HepG2 (cell line): ENCODE measurements at regions not wholly inside any gene's neighbourhood (a gene's known extent, or its start where the extent isn't known, plus 50 kb on each side); places are given as distances from the start of the nearest gene placed in this dataset.

Source experiments
- ATAC-seq: fragments of 200-7000 bp; cut with Tn5 transposase; 3 replicates; pipeline ENCODE4 v1.9.1; 2020; ENCODE audit warnings: mild to moderate bottlenecking, moderate library complexity
- BruUV-seq: library from RNA; stranded (reverse); fragments of 400-500 nt; replicated peaks from 2 replicates; lab custom pipeline; 2021; lab: Mats Ljungman, UMichigan
- CTCF ChIA-PET: fragments of 300-600 bp; formaldehyde crosslinking; extraction: SDS; loops from one replicate; lab custom pipeline; 2021; ENCODE audit warnings: low total read pairs, inconsistent platforms, low intra/inter-chr PET ratio; lab: Yijun Ruan, JAX
- POLR2A ChIA-PET: fragments of 350-600 bp; sonication (Branson Sonifier 250); formaldehyde crosslinking; loops from one replicate; lab custom pipeline; 2020; ENCODE audit warnings: antibody characterized with exemption, inconsistent platforms; lab: Yijun Ruan, JAX
- DNase-seq: peaks from one replicate; pipeline ENCODE4 v3.0.0-alpha.2; 2015; ENCODE audit warnings: low spot score
- FAIRE-seq: peaks from 3 replicates; lab custom pipeline; 2011; peaks lifted over from hg19 to GRCh38; lab: Jason Lieb, UNC
- H2AFZ ChIP-seq: one replicate; pipeline ENCODE4 v1.6.1; 2011; ENCODE audit warnings: low read length, inconsistent platforms
- H3K27ac ChIP-seq: fragments of 300-600 bp; 3 replicates; pipeline ENCODE4 v1.8.0; 2011; ENCODE audit warnings: mixed run types, mild to moderate bottlenecking, mixed read lengths, low read length, inconsistent platforms; ENCODE audit not compliant: insufficient read depth; ENCODE audit errors: extremely low read length
- H3K27me3 ChIP-seq, 2 experiments: fragments of 200-600 bp in 1 of 2; 2 replicates in 1 of 2; 3 replicates in 1 of 2; pipeline versions ENCODE4 v1.6.0 to v1.8.0; 2011; ENCODE audit warnings: low read length in 2 of 2, mild to moderate bottlenecking in 2 of 2, moderate library complexity in 2 of 2, inconsistent platforms in 1 of 2; ENCODE audit not compliant: insufficient read depth in 2 of 2, control insufficient read depth in 1 of 2
- H3K36me3 ChIP-seq, 2 experiments: fragments of 200-600 bp in 1 of 2; replicated peaks in 1 of 2; 2 replicates in 1 of 2; 3 replicates in 1 of 2; pipeline versions ENCODE4 v1.5.1 to v1.8.0; 2011; ENCODE audit warnings: low read length in 2 of 2, inconsistent platforms in 1 of 2; ENCODE audit not compliant: insufficient read depth in 2 of 2, control insufficient read depth in 1 of 2
- H3K4me1 ChIP-seq: 2 replicates; pipeline ENCODE4 v1.5.1; 2012; ENCODE audit warnings: low read length, inconsistent platforms; ENCODE audit not compliant: insufficient read depth
- H3K4me2 ChIP-seq: 2 replicates; pipeline ENCODE4 v1.6.0; 2011; ENCODE audit warnings: low read depth, low read length, inconsistent platforms
- H3K4me3 ChIP-seq, 3 experiments: fragments of 200-600 bp in 1 of 3; sonication (generic), shearing (Covaris generic) in 1 of 3; replicated peaks in 1 of 3; 2 replicates each; pipeline ENCODE4 v1.5.1; 2011 to 2016; ENCODE audit warnings: low read length in 3 of 3, inconsistent platforms in 2 of 3, low read depth in 2 of 3, mild to moderate bottlenecking in 2 of 3, control low read depth in 1 of 3, mixed read lengths in 1 of 3; ENCODE audit not compliant: insufficient read depth in 1 of 3
- H3K79me2 ChIP-seq: one replicate; pipeline ENCODE4 v1.6.1; 2011; ENCODE audit warnings: low read length, inconsistent platforms; ENCODE audit not compliant: insufficient read depth
- H3K9ac ChIP-seq: 2 replicates; pipeline ENCODE4 v1.6.0; 2011; ENCODE audit warnings: mild to moderate bottlenecking, low read depth, low read length, inconsistent platforms; ENCODE audit not compliant: insufficient read depth
- H3K9me3 ChIP-seq: 2 replicates; pipeline ENCODE4 v1.5.1; 2012; ENCODE audit warnings: mild to moderate bottlenecking, low read length
- H4K20me1 ChIP-seq: 2 replicates; pipeline ENCODE4 v1.6.0; 2011; ENCODE audit warnings: inconsistent platforms, mild to moderate bottlenecking, low read length, moderate library complexity; ENCODE audit not compliant: insufficient read depth
- ATF7 ChIP-seq, 2 experiments: fragments of 450-650 bp in 1 of 2; sonication (generic) in 1 of 2; formaldehyde crosslinking in 1 of 2; IDR thresholded peaks; 2 replicates each; pipeline versions ENCODE4 v1.4.0 to v1.6.1; 2016 to 2020; ENCODE audit warnings: antibody characterized with exemption in 1 of 2, mild to moderate bottlenecking in 1 of 2, missing genetic modification reagents in 1 of 2
- CEBPG ChIP-seq: IDR thresholded peaks from 2 replicates; pipeline ENCODE4 v1.6.1; 2016
- CENPBD1 ChIP-seq: sonication (generic); formaldehyde crosslinking; IDR thresholded peaks from 2 replicates; pipeline ENCODE4 v1.8.0; 2022; ENCODE audit warnings: missing genetic modification reagents, low read depth, mild to moderate bottlenecking, borderline replicate concordance
- E2F1 ChIP-seq: sonication (generic); formaldehyde crosslinking; IDR thresholded peaks from 2 replicates; pipeline ENCODE4 v1.5.0; 2020; ENCODE audit warnings: missing genetic modification reagents
- KLF6 ChIP-seq: IDR thresholded peaks from 2 replicates; pipeline ENCODE4 v1.8.0; 2016; ENCODE audit warnings: missing biosample characterization, missing genetic modification reagents
- MAFG ChIP-seq: sonication (generic); formaldehyde crosslinking; IDR thresholded peaks from 2 replicates; pipeline ENCODE4 v1.5.1; 2020; ENCODE audit warnings: mild to moderate bottlenecking, missing genetic modification reagents
- MAX ChIP-seq: IDR thresholded peaks from 2 replicates; pipeline ENCODE4 v1.6.1; 2012; ENCODE audit warnings: inconsistent platforms
- PCBP2 ChIP-seq: fragments of 200-400 bp; formaldehyde crosslinking; optimal IDR thresholded peaks from 2 replicates; pipeline ENCODE3; 2018; ENCODE audit warnings: low read length, low read depth; ENCODE audit not compliant: poor library complexity, severe bottlenecking
- RNF2 ChIP-seq: fragments of 450-650 bp; conservative IDR thresholded peaks from 2 replicates; pipeline ENCODE4 v1.6.1; 2016; ENCODE audit warnings: low read depth
- SKIL ChIP-seq: sonication (generic); formaldehyde crosslinking; IDR thresholded peaks from 2 replicates; pipeline ENCODE4 v1.8.0; 2022; ENCODE audit warnings: missing genetic modification reagents, mild to moderate bottlenecking, moderate library complexity, borderline replicate concordance
- YY1 ChIP-seq: IDR thresholded peaks from 2 replicates; pipeline ENCODE4 v1.6.1; 2011; ENCODE audit warnings: low read length, low read depth, moderate library complexity, mild to moderate bottlenecking; ENCODE audit not compliant: insufficient read depth, insufficient replicate concordance
- ZNF564 ChIP-seq: sonication (generic); formaldehyde crosslinking; IDR thresholded peaks from 2 replicates; pipeline ENCODE4 v1.8.1; 2023; ENCODE audit warnings: mild to moderate bottlenecking, missing genetic modification reagents
- WGBS: methylation state at CpG from one replicate; pipeline ENCODE4 v1.1.6; 2017; ENCODE audit warnings: low lambda C conversion rate; 5-methylcytosine and 5-hydroxymethylcytosine counted together
- in situ Hi-C: cut with HindIII; loops from 2 replicates; pipeline ENCODE4 v1.10.0; 2017; ENCODE audit warnings: low pct_unique_long_range_greater_than_20kb; ENCODE audit not compliant: extremely low pct_ligation_motif_present
- intact Hi-C: fragments of 100-400 bp; cut with micrococcal nuclease; formaldehyde crosslinking; loops from one replicate; pipeline ENCODE4 v1.10.0; 2022; ENCODE audit not compliant: unreplicated experiment
- TF ChIP-seq, protein P1 (sequence below): sonication (generic); formaldehyde crosslinking; IDR thresholded peaks from 2 replicates; pipeline ENCODE4 v1.4.0; 2020; ENCODE audit warnings: mild to moderate bottlenecking, missing genetic modification reagents
- TF ChIP-seq, protein P2 (sequence below): sonication (generic); formaldehyde crosslinking; IDR thresholded peaks from 2 replicates; pipeline ENCODE4 v1.4.0; 2020; ENCODE audit warnings: missing genetic modification reagents, mild to moderate bottlenecking, borderline replicate concordance

GRCh38 chr5:147092044-147092443 is 142.8 kb upstream of the STK32A start (continued):
- TF ChIP-seq E2F1 (CRISPR knock-in tag) = no peak
- no peak for TF ChIP-seq KLF6
- TF ChIP-seq SKIL (CRISPR knock-in tag) = no peak
- no peak for TF ChIP-seq YY1
- TF ChIP-seq PCBP2 = no peak

DNA sequence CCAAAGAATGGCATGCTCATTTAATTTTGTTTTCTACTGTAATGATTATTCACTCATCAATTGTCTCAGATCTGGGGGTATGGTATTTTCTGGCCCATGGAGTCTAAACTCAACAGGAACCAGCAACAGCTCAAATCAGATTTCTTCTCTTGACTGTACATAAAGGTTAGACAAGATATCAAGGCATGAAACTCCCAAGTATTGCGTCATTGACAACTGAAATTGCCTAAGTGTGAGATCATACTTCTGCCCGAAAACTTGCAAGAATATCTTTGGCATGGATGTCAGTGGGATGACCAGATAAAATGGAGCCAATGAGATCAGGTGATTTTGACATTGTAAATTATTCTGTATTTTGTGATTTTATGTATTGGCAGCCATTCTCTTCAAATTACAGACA is 141.7 kb upstream of the STK32A start:
- no peaks in the 10 kb centered on the region for H3K79me2 ChIP-seq
- H4K20me1 ChIP-seq = no peaks in the 10 kb centered on the region
- FAIRE-seq (no peak), DNase-seq (no peak), ATAC-seq (no peak)
- POLR2A ChIA-PET = no interaction called here
- H3K36me3 ChIP-seq = no peaks in the 10 kb centered on the region
- H2AFZ ChIP-seq = no peak overlapping the region
- intact Hi-C loops (no loop called here), in situ Hi-C loops (no loop called here)
- H3K9me3 ChIP-seq = no peaks in the 10 kb centered on the region
- no peak overlapping the region for H3K9ac ChIP-seq
- BruUV-seq = no TSS peak
- CTCF ChIA-PET = no interaction called here
- H3K27ac ChIP-seq = no peak overlapping the region
- H3K27me3 ChIP-seq = no peaks in the 10 kb centered on the region
- WGBS = 4% methylated on average over 2 of the region's 2 CpGs
- H3K4me1 ChIP-seq = 0 out of 2 replicates have a peak, but pooled peaks cover under 1% of the 10 kb centered on the region
- H3K4me3 ChIP-seq = no peak overlapping the region
- no peak overlapping the region for H3K4me2 ChIP-seq
- TF ChIP-seq RNF2 (no peak), SKIL (CRISPR knock-in tag) (no peak), ZNF564 (no peak), ATF7 (IDR thresholded peaks at IDR 0.05) (peak; percentile 89), ATF7 (CRISPR knock-in tag; IDR thresholded peaks at IDR 0.05) (no peak), CEBPG (peak; percentile 52; the same call in 1 of the 2 replicates), MAX (no peak), MAFG (CRISPR knock-in tag) (no peak), CENPBD1 (CRISPR knock-in tag) (no peak)
- TF ChIP-seq, protein P1, sequence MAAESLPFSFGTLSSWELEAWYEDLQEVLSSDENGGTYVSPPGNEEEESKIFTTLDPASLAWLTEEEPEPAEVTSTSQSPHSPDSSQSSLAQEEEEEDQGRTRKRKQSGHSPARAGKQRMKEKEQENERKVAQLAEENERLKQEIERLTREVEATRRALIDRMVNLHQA (CRISPR knock-in tag) = no peak
- TF ChIP-seq, protein P2, sequence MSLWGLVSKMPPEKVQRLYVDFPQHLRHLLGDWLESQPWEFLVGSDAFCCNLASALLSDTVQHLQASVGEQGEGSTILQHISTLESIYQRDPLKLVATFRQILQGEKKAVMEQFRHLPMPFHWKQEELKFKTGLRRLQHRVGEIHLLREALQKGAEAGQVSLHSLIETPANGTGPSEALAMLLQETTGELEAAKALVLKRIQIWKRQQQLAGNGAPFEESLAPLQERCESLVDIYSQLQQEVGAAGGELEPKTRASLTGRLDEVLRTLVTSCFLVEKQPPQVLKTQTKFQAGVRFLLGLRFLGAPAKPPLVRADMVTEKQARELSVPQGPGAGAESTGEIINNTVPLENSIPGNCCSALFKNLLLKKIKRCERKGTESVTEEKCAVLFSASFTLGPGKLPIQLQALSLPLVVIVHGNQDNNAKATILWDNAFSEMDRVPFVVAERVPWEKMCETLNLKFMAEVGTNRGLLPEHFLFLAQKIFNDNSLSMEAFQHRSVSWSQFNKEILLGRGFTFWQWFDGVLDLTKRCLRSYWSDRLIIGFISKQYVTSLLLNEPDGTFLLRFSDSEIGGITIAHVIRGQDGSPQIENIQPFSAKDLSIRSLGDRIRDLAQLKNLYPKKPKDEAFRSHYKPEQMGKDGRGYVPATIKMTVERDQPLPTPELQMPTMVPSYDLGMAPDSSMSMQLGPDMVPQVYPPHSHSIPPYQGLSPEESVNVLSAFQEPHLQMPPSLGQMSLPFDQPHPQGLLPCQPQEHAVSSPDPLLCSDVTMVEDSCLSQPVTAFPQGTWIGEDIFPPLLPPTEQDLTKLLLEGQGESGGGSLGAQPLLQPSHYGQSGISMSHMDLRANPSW (CRISPR knock-in tag) = no peak
